ENCODE measurements at regions not wholly inside any gene's neighbourhood (a gene's known extent, or its start where the extent isn't known, plus 50 kb on each side); places are given as distances from the start of the nearest gene placed in this dataset.

DNA sequence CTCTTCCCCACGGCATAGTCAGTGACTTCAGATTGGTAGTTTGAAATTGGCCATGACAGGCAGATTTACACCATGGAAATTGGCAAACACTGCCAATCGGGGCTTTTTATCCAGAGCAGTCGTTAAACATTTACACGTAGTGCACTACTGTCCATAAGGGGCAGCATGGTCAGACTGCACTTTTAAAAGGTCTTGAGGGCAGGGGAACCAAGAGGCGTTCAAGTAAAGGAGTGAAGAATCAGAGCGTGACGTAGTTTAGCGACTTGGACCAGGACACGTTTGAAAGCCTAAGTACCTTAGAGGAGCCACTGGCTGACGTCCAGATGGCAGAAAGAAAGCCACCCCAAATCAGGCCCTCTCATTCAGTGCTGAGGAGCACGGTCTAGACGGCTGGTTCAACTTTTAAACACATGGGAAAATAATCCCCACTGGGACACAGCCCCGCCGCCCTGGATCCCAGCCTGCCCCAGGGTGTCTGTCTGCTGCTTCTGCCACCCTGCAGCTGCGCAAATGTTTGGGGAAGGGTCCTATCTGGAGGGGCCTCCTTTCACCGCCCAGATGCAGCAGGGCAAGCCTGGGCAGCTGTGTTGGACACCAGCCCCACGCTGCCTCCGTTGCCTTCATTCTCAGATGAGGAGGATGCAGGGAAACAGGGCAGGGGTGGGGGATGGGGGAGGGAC lies 52.5 kb upstream of the PPP2R5C start (continued):
- no peak for TF ChIP-seq ZBTB40 (IDR thresholded peaks at IDR 0.05)
- no peak for TF ChIP-seq ZBTB40 (CRISPR knock-in tag; IDR thresholded peaks at IDR 0.05)
- TF ChIP-seq SNIP1 (IDR thresholded peaks at IDR 0.05; ENCODE audit: low read depth): no peak
- TF ChIP-seq PATZ1 (CRISPR knock-in tag; IDR thresholded peaks at IDR 0.05; ENCODE audit: borderline replicate concordance): no peak
- TF ChIP-seq CAMTA2 (CRISPR knock-in tag; conservative IDR thresholded peaks at IDR 0.05): no peak
- TF ChIP-seq BCOR (IDR thresholded peaks at IDR 0.05): no peak
- no peak for TF ChIP-seq ZNF133 (CRISPR knock-in tag; IDR thresholded peaks at IDR 0.05)
- TF ChIP-seq CREM (IDR thresholded peaks at IDR 0.05; ENCODE audit: low read depth): peak; percentile 49; the same call in 1 of the 2 replicates
- TF ChIP-seq BACH1 (tag; IDR thresholded peaks at IDR 0.05): no peak
- no peak for TF ChIP-seq STAG1 (CRISPR knock-in tag; IDR thresholded peaks at IDR 0.05; ENCODE audit: borderline replicate concordance)
- no peak for TF ChIP-seq FOXA3 (CRISPR knock-in tag; conservative IDR thresholded peaks at IDR 0.05 in 1 of 2, IDR thresholded peaks at IDR 0.05 in 1 of 2)
- no peak for TF ChIP-seq KLF6 (CRISPR knock-in tag; IDR thresholded peaks at IDR 0.05; ENCODE audit: borderline replicate concordance)
- no peak for TF ChIP-seq RFX7 (CRISPR knock-in tag; IDR thresholded peaks at IDR 0.05)
- peak; percentile 24; the same call in 1 of the 2 replicates for TF ChIP-seq DMBX1 (CRISPR knock-in tag; IDR thresholded peaks at IDR 0.05; ENCODE audit: borderline replicate concordance)
- peak; percentile 12 for TF ChIP-seq NEUROD1 (IDR thresholded peaks at IDR 0.05; ENCODE audit: borderline replicate concordance, low read depth, low read length, partially characterized antibody)
- no peak for TF ChIP-seq ZNF57 (CRISPR knock-in tag; IDR thresholded peaks at IDR 0.05)
- TF ChIP-seq ZNF695 (CRISPR knock-in tag; IDR thresholded peaks at IDR 0.05): no peak
- no peak for TF ChIP-seq ZNF764 (CRISPR knock-in tag; IDR thresholded peaks at IDR 0.05; ENCODE audit: low read depth)
- peak in 1 of 2 experiments; percentile 43; a peak in 1 of 4 replicates for TF ChIP-seq TBL1XR1 (IDR thresholded peaks at IDR 0.05; ENCODE audit: low read length in 2 of 2)

Data from K562 (cell line).